ENCODE measurements at regions not wholly inside any gene's neighbourhood (a gene's known extent, or its start where the extent isn't known, plus 50 kb on each side); places are given as distances from the start of the nearest gene placed in this dataset.

DNA sequence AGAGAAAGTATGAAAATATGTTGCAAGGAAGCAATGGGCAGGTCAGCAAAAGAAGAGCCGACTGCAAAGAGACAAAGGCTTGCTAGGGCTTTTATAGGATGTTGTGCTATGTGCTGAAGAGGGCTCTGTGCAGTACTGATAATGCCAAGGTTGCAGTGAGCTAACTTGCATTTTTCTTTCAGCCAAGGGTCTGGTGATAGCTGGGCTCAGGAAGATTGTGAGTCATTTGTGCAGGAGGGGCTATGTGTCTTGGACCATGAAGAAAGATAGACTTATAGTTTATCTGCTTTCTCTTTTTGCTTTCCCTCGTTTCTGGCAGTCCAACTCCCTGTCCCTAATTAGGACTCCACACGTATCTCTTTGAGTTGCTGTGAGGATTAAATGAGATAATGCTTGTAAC, 64.5 kb upstream of the LRIG1 start:
- TF ChIP-seq, protein P1, sequence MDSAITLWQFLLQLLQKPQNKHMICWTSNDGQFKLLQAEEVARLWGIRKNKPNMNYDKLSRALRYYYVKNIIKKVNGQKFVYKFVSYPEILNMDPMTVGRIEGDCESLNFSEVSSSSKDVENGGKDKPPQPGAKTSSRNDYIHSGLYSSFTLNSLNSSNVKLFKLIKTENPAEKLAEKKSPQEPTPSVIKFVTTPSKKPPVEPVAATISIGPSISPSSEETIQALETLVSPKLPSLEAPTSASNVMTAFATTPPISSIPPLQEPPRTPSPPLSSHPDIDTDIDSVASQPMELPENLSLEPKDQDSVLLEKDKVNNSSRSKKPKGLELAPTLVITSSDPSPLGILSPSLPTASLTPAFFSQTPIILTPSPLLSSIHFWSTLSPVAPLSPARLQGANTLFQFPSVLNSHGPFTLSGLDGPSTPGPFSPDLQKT (IDR thresholded peaks at IDR 0.05; ENCODE audit: borderline replicate concordance, low read depth, low read length) = no peak
- TF ChIP-seq ZNF350 (tag by site-specific recombination; IDR thresholded peaks at IDR 0.05) (no peak), ZNF239 (tag by site-specific recombination; IDR thresholded peaks at IDR 0.05) (no peak), GLI4 (tag by site-specific recombination; IDR thresholded peaks at IDR 0.05) (no peak), ZNF571 (tag by site-specific recombination; IDR thresholded peaks at IDR 0.05) (no peak), ZEB2 (tag by site-specific recombination; IDR thresholded peaks at IDR 0.05) (no peak), ZNF777 (tag by site-specific recombination; IDR thresholded peaks at IDR 0.05; ENCODE audit: borderline replicate concordance) (no peak), BCL11A (tag by site-specific recombination; IDR thresholded peaks at IDR 0.05; ENCODE audit: low read depth) (no peak), ZBTB8A (tag by site-specific recombination; IDR thresholded peaks at IDR 0.05) (no peak)
- TF ChIP-seq, protein P2, sequence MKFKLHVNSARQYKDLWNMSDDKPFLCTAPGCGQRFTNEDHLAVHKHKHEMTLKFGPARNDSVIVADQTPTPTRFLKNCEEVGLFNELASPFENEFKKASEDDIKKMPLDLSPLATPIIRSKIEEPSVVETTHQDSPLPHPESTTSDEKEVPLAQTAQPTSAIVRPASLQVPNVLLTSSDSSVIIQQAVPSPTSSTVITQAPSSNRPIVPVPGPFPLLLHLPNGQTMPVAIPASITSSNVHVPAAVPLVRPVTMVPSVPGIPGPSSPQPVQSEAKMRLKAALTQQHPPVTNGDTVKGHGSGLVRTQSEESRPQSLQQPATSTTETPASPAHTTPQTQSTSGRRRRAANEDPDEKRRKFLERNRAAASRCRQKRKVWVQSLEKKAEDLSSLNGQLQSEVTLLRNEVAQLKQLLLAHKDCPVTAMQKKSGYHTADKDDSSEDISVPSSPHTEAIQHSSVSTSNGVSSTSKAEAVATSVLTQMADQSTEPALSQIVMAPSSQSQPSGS (tag by site-specific recombination; IDR thresholded peaks at IDR 0.05; ENCODE audit: low read depth) = no peak
- TF ChIP-seq, protein P3, sequence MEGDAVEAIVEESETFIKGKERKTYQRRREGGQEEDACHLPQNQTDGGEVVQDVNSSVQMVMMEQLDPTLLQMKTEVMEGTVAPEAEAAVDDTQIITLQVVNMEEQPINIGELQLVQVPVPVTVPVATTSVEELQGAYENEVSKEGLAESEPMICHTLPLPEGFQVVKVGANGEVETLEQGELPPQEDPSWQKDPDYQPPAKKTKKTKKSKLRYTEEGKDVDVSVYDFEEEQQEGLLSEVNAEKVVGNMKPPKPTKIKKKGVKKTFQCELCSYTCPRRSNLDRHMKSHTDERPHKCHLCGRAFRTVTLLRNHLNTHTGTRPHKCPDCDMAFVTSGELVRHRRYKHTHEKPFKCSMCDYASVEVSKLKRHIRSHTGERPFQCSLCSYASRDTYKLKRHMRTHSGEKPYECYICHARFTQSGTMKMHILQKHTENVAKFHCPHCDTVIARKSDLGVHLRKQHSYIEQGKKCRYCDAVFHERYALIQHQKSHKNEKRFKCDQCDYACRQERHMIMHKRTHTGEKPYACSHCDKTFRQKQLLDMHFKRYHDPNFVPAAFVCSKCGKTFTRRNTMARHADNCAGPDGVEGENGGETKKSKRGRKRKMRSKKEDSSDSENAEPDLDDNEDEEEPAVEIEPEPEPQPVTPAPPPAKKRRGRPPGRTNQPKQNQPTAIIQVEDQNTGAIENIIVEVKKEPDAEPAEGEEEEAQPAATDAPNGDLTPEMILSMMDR (tag by site-specific recombination; IDR thresholded peaks at IDR 0.05) = no peak
- TF ChIP-seq, protein P4, sequence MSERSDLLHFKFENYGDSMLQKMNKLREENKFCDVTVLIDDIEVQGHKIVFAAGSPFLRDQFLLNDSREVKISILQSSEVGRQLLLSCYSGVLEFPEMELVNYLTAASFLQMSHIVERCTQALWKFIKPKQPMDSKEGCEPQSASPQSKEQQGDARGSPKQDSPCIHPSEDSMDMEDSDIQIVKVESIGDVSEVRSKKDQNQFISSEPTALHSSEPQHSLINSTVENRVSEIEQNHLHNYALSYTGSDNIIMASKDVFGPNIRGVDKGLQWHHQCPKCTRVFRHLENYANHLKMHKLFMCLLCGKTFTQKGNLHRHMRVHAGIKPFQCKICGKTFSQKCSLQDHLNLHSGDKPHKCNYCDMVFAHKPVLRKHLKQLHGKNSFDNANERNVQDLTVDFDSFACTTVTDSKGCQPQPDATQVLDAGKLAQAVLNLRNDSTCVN (tag by site-specific recombination; optimal IDR thresholded peaks at IDR 0.05) = no peak

All from HEK293 (cell line).